ENCODE measurements at regions not wholly inside any gene's neighbourhood (a gene's known extent, or its start where the extent isn't known, plus 50 kb on each side); places are given as distances from the start of the nearest gene placed in this dataset.

DNA sequence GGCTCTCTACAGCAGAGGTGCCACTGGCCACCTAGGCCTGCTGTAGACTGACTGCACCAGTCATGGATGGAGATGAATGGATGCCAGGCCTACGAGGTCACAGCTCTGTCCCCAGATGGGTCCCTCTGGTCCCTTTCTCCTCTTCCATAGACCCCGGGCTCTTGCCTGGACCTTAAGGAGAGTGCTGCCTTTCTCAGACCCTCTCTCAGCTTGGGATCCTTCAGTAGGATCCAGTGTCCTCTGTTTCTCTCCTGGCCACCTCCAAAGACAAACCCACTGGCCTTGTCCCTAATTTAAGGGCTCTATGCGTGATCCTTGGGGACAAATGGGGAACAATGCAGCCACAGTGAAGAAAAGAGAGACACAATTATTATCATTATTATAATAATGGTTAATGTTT lies 189.3 kb upstream of the C16orf82 start (continued):
- TF ChIP-seq, protein P1, sequence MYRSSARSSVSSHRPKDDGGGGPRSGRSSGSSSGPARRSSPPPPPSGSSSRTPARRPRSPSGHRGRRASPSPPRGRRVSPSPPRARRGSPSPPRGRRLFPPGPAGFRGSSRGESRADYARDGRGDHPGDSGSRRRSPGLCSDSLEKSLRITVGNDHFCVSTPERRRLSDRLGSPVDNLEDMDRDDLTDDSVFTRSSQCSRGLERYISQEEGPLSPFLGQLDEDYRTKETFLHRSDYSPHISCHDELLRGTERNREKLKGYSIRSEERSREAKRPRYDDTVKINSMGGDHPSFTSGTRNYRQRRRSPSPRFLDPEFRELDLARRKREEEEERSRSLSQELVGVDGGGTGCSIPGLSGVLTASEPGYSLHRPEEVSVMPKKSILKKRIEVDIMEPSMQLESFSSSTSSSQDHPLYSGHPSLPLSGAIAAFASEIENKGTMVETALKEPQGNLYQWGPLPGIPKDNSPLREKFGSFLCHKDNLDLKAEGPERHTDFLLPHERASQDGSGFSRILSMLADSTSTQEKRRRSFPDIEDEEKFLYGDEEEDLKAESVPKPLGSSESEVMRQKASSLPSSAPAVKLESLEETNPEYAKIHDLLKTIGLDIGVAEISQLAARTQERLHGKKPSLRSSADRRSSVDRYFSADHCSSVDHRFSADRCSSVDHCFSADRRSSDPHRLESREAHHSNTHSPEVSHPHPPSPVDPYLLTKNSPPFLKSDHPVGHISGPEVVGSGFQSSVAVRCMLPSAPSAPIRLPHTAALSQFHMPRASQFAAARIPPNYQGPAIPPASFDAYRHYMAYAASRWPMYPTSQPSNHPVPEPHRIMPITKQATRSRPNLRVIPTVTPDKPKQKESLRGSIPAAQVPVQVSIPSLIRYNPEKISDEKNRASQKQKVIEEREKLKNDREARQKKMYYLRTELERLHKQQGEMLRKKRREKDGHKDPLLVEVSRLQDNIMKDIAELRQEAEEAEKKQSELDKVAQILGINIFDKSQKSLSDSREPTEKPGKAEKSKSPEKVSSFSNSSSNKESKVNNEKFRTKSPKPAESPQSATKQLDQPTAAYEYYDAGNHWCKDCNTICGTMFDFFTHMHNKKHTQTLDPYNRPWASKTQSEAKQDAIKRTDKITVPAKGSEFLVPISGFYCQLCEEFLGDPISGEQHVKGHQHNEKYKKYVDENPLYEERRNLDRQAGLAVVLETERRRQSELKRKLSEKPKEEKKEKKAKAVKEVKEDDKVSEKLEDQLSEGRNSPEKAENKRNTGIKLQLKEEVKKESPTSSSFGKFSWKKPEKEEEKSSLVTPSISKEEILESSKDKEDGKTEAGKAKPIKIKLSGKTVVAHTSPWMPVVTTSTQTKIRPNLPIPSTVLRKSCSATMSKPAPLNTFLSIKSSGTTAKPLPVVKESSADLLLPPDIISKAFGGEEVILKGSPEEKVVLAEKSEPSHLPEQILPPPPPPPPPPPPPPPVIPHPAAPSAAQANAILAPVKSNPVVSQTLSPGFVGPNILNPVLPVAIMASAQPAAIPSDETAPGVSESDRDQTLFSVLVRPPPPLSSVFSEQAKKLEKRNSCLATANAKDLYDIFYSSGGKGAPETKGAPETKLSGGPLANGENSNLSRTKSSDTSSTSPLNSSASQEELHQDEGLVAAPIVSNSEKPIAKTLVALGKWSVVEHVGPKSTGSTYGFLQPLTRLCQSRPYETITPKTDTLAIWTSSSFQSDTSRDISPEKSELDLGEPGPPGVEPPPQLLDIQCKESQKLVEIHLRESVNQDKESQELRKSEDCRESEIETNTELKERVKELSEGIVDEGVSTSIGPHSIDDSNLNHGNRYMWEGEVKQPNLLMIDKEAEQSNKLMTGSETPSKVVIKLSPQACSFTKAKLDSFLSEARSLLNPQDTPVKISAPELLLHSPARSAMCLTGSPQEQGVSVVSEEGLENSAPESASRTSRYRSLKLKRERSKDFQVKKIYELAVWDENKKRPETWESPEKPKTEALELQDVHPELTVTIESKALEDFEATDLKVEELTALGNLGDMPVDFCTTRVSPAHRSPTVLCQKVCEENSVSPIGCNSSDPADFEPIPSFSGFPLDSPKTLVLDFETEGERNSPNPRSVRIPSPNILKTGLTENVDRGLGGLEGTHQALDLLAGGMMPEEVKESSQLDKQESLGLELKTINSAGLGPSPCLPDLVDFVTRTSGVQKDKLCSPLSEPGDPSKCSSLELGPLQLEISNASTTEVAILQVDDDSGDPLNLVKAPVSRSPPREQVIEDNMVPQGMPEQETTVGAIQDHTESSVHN (IDR thresholded peaks at IDR 0.05; ENCODE audit: borderline replicate concordance in 1 of 2, low read depth in 1 of 2): no peak
- TF ChIP-seq, protein P2, sequence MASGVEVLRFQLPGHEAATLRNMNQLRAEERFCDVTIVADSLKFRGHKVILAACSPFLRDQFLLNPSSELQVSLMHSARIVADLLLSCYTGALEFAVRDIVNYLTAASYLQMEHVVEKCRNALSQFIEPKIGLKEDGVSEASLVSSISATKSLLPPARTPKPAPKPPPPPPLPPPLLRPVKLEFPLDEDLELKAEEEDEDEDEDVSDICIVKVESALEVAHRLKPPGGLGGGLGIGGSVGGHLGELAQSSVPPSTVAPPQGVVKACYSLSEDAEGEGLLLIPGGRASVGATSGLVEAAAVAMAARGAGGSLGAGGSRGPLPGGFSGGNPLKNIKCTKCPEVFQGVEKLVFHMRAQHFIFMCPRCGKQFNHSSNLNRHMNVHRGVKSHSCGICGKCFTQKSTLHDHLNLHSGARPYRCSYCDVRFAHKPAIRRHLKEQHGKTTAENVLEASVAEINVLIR (CRISPR knock-in tag; IDR thresholded peaks at IDR 0.05): no peak
- TF ChIP-seq, protein P3, sequence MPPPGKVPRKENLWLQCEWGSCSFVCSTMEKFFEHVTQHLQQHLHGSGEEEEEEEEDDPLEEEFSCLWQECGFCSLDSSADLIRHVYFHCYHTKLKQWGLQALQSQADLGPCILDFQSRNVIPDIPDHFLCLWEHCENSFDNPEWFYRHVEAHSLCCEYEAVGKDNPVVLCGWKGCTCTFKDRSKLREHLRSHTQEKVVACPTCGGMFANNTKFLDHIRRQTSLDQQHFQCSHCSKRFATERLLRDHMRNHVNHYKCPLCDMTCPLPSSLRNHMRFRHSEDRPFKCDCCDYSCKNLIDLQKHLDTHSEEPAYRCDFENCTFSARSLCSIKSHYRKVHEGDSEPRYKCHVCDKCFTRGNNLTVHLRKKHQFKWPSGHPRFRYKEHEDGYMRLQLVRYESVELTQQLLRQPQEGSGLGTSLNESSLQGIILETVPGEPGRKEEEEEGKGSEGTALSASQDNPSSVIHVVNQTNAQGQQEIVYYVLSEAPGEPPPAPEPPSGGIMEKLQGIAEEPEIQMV (tag; conservative IDR thresholded peaks at IDR 0.05; ENCODE audit: low read depth): no peak
- no peak for TF ChIP-seq STAT5B (CRISPR knock-in tag; IDR thresholded peaks at IDR 0.05)
- TF ChIP-seq TBL1XR1 (IDR thresholded peaks at IDR 0.05; ENCODE audit: low read length in 2 of 2): no peak
- no peak for TF ChIP-seq ZNF79 (CRISPR knock-in tag; IDR thresholded peaks at IDR 0.05; ENCODE audit: low read depth)
- TF ChIP-seq ZNF143 (CRISPR knock-in tag; IDR thresholded peaks at IDR 0.05): no peak
- no peak for TF ChIP-seq CBFA2T3 (IDR thresholded peaks at IDR 0.05)
